ENCODE measurements at regions not wholly inside any gene's neighbourhood (a gene's known extent, or its start where the extent isn't known, plus 50 kb on each side); places are given as distances from the start of the nearest gene placed in this dataset.
A peak's percentile ranks its signal among the peaks of the same experiment; 100 is the strongest.

- FAIRE-seq (peak; percentile 47), DNase-seq (ENCODE audit: insufficient read length, low spot score) (no peak)
- TF ChIP-seq POLR2A (IDR thresholded peaks at IDR 0.05; ENCODE audit: low read depth, low read length): no peak
Measured at GRCh38 chr15:70491201-70491621, 272.1 kb downstream of the UACA start.

- DNase-seq (ENCODE audit: insufficient read length, low spot score) (no peak), FAIRE-seq (no peak)
- TF ChIP-seq TAF1 (IDR thresholded peaks at IDR 0.05; ENCODE audit: low read depth, low read length): no peak
- TF ChIP-seq SPI1 (IDR thresholded peaks at IDR 0.05; ENCODE audit: low read depth, low read length): no peak
- TF ChIP-seq POLR2A (IDR thresholded peaks at IDR 0.05; ENCODE audit: low read depth, low read length): no peak
- TF ChIP-seq POLR2AphosphoS5 (IDR thresholded peaks at IDR 0.05; ENCODE audit: low read depth, low read length): no peak
- TF ChIP-seq PAX5 (IDR thresholded peaks at IDR 0.05; ENCODE audit: insufficient read depth, low read length, severe bottlenecking): no peak
- TF ChIP-seq POU2F2 (IDR thresholded peaks at IDR 0.05; ENCODE audit: low read depth, low read length): no peak
Measured at GRCh38 chr15:70490838-70491155, 272.6 kb downstream of the UACA start.

GRCh38 chr15:70490148-70490837, 273.1 kb downstream of the UACA start:
- no peak for FAIRE-seq
- no peak for DNase-seq (ENCODE audit: insufficient read length, low spot score)
- no peak for TF ChIP-seq PAX5 (IDR thresholded peaks at IDR 0.05; ENCODE audit: insufficient read depth, low read length, severe bottlenecking)
- no peak for TF ChIP-seq SPI1 (IDR thresholded peaks at IDR 0.05; ENCODE audit: low read depth, low read length)
- TF ChIP-seq POLR2A (IDR thresholded peaks at IDR 0.05; ENCODE audit: low read depth, low read length): no peak
- no peak for TF ChIP-seq POU2F2 (IDR thresholded peaks at IDR 0.05; ENCODE audit: low read depth, low read length)
- TF ChIP-seq POLR2AphosphoS5 (IDR thresholded peaks at IDR 0.05; ENCODE audit: low read depth, low read length): no peak
- no peak for TF ChIP-seq TAF1 (IDR thresholded peaks at IDR 0.05; ENCODE audit: low read depth, low read length)

GRCh38 chr15:70488941-70489848, 274.2 kb downstream of the UACA start:
- no peak for DNase-seq (ENCODE audit: insufficient read length, low spot score)
- no peak for TF ChIP-seq TAF1 (IDR thresholded peaks at IDR 0.05; ENCODE audit: low read depth, low read length)
- no peak for TF ChIP-seq PAX5 (IDR thresholded peaks at IDR 0.05; ENCODE audit: insufficient read depth, low read length, severe bottlenecking)
- no peak for TF ChIP-seq POLR2AphosphoS5 (IDR thresholded peaks at IDR 0.05; ENCODE audit: low read depth, low read length)
- no peak for TF ChIP-seq POU2F2 (IDR thresholded peaks at IDR 0.05; ENCODE audit: low read depth, low read length)
- no peak for TF ChIP-seq SPI1 (IDR thresholded peaks at IDR 0.05; ENCODE audit: low read depth, low read length)
- TF ChIP-seq POLR2A (IDR thresholded peaks at IDR 0.05; ENCODE audit: low read depth, low read length): no peak
- FAIRE-seq: no peak

GRCh38 chr15:70488002-70488605, 275.3 kb downstream of the UACA start:
- TF ChIP-seq TAF1 (IDR thresholded peaks at IDR 0.05; ENCODE audit: low read depth, low read length) (no peak), POU2F2 (IDR thresholded peaks at IDR 0.05; ENCODE audit: low read depth, low read length) (peak; percentile 33; the same call in 1 of the 2 replicates)
- DNase-seq (ENCODE audit: insufficient read length, low spot score) (no peak), FAIRE-seq (peak; percentile 57)

GRCh38 chr15:70487387-70487740, 276.0 kb downstream of the UACA start:
- DNase-seq (ENCODE audit: insufficient read length, low spot score): no peak

GRCh38 chr15:70486451-70487386, 276.6 kb downstream of the UACA start:
- FAIRE-seq (peak; percentile 71), DNase-seq (ENCODE audit: insufficient read length, low spot score) (no peak)
- no peak for TF ChIP-seq PAX5 (IDR thresholded peaks at IDR 0.05; ENCODE audit: insufficient read depth, low read length, severe bottlenecking)
- TF ChIP-seq POU2F2 (IDR thresholded peaks at IDR 0.05; ENCODE audit: low read depth, low read length): 0 out of 2 replicates have a peak, but pooled peaks have one; percentile 29
- no peak for TF ChIP-seq TAF1 (IDR thresholded peaks at IDR 0.05; ENCODE audit: low read depth, low read length)
- 0 out of 2 replicates have a peak, but pooled peaks have one; percentile 41 for TF ChIP-seq SPI1 (IDR thresholded peaks at IDR 0.05; ENCODE audit: low read depth, low read length)
- TF ChIP-seq POLR2AphosphoS5 (IDR thresholded peaks at IDR 0.05; ENCODE audit: low read depth, low read length): peak; percentile 42; the same call in 1 of the 2 replicates
- no peak for TF ChIP-seq POLR2A (IDR thresholded peaks at IDR 0.05; ENCODE audit: low read depth, low read length)

More at GRCh38 chr15:70487387-70487740, 276.0 kb downstream of the UACA start:
- FAIRE-seq: no peak
- TF ChIP-seq PAX5 (IDR thresholded peaks at IDR 0.05; ENCODE audit: insufficient read depth, low read length, severe bottlenecking) (no peak), POLR2AphosphoS5 (IDR thresholded peaks at IDR 0.05; ENCODE audit: low read depth, low read length) (no peak), POLR2A (IDR thresholded peaks at IDR 0.05; ENCODE audit: low read depth, low read length) (no peak), TAF1 (IDR thresholded peaks at IDR 0.05; ENCODE audit: low read depth, low read length) (no peak), SPI1 (IDR thresholded peaks at IDR 0.05; ENCODE audit: low read depth, low read length) (no peak)

- DNase-seq (ENCODE audit: insufficient read length, low spot score) (no peak), FAIRE-seq (no peak)
- TF ChIP-seq TAF1 (IDR thresholded peaks at IDR 0.05; ENCODE audit: low read depth, low read length) (no peak), PAX5 (IDR thresholded peaks at IDR 0.05; ENCODE audit: insufficient read depth, low read length, severe bottlenecking) (no peak), POLR2A (IDR thresholded peaks at IDR 0.05; ENCODE audit: low read depth, low read length) (no peak), POLR2AphosphoS5 (IDR thresholded peaks at IDR 0.05; ENCODE audit: low read depth, low read length) (no peak), SPI1 (IDR thresholded peaks at IDR 0.05; ENCODE audit: low read depth, low read length) (no peak), POU2F2 (IDR thresholded peaks at IDR 0.05; ENCODE audit: low read depth, low read length) (no peak)
Measured at GRCh38 chr15:70486012-70486411, 277.3 kb downstream of the UACA start.

GRCh38 chr15:70484993-70485392, 278.4 kb downstream of the UACA start:
- FAIRE-seq (no peak), DNase-seq (ENCODE audit: insufficient read length, low spot score) (no peak)
- TF ChIP-seq TAF1 (IDR thresholded peaks at IDR 0.05; ENCODE audit: low read depth, low read length): no peak
- no peak for TF ChIP-seq POLR2A (IDR thresholded peaks at IDR 0.05; ENCODE audit: low read depth, low read length)
- TF ChIP-seq POLR2AphosphoS5 (IDR thresholded peaks at IDR 0.05; ENCODE audit: low read depth, low read length): no peak
- no peak for TF ChIP-seq SPI1 (IDR thresholded peaks at IDR 0.05; ENCODE audit: low read depth, low read length)
- TF ChIP-seq POU2F2 (IDR thresholded peaks at IDR 0.05; ENCODE audit: low read depth, low read length): no peak
- TF ChIP-seq PAX5 (IDR thresholded peaks at IDR 0.05; ENCODE audit: insufficient read depth, low read length, severe bottlenecking): no peak

All from GM12891 (cell line).